HUES64 (cell line): ENCODE measurements at regions not wholly inside any gene's neighbourhood (a gene's known extent, or its start where the extent isn't known, plus 50 kb on each side); places are given as distances from the start of the nearest gene placed in this dataset.

Source experiments
- H3K27ac ChIP-seq: 2 replicates; pipeline ENCODE4 v1.7.0; 2013; ENCODE audit warnings: low read depth, low read length, inconsistent platforms
- H3K27me3 ChIP-seq: 2 replicates; pipeline ENCODE4 v1.6.1; 2013; ENCODE audit warnings: mild to moderate bottlenecking, low read length; ENCODE audit not compliant: insufficient read depth
- H3K36me3 ChIP-seq: 2 replicates; pipeline ENCODE4 v1.6.1; 2013; ENCODE audit warnings: mild to moderate bottlenecking, low read length; ENCODE audit not compliant: insufficient read depth
- H3K4me1 ChIP-seq: 2 replicates; pipeline ENCODE4 v1.6.1; 2013; ENCODE audit warnings: mild to moderate bottlenecking, low read length, moderate library complexity; ENCODE audit not compliant: insufficient read depth
- H3K4me3 ChIP-seq: 2 replicates; pipeline ENCODE4 v1.5.1; 2013; ENCODE audit warnings: mild to moderate bottlenecking, low read length, moderate library complexity
- H3K9ac ChIP-seq: 2 replicates; pipeline ENCODE4 v1.6.1; 2013; ENCODE audit warnings: mild to moderate bottlenecking, low read depth, low read length
- H3K9me3 ChIP-seq: 2 replicates; pipeline ENCODE4 v1.6.1; 2013; ENCODE audit warnings: low read depth, low read length; ENCODE audit not compliant: insufficient read depth
- WGBS: fragments of 150-250, 120-280 bp; methylation state at CpG from one replicate; pipeline ENCODE4 v1.1.7; 2013; ENCODE audit warnings: missing lambda C conversion rate; 5-methylcytosine and 5-hydroxymethylcytosine counted together

DNA sequence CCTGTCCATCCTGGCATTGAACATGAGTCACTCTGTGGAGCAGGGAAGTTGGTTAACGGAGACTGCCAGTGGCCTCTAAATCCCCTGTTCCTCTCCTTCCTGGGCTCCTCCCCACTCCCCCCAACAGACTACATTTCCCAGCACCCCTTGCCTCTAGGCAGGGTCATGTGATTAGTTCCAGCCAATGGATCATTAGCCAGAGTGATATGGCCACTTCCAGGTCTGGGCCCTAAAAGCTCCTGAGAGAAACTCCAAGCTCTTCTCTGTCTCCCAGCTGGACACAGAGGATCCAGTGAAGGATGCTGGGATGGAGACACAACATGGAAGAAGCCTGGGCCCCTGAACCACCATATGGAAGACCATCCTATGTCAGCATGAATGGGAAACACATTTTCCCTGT, 54.4 kb upstream of the RFLNA start:
- Histone ChIP-seq H3K36me3 (no peaks in the 10 kb centered on the region), H3K4me3 (no peak overlapping the region), H3K27ac (no peak overlapping the region), H3K27me3 (no peaks in the 10 kb centered on the region), H3K9me3 (no peaks in the 10 kb centered on the region), H3K9ac (no peak overlapping the region), H3K4me1 (peaks cover 9% of the 10 kb centered on the region; the same call in 1 of the 2 replicates)
- WGBS: 100% methylated on average over 1 of the region's 1 CpG

- no peaks in the 10 kb centered on the region for H3K27me3 ChIP-seq
- H3K36me3 ChIP-seq: no peaks in the 10 kb centered on the region
- WGBS: 80% methylated on average over 17 of the region's 17 CpGs
- no peak overlapping the region for H3K9ac ChIP-seq
- H3K4me1 ChIP-seq: peaks cover 9% of the 10 kb centered on the region; the same call in 1 of the 2 replicates
- no peak overlapping the region for H3K27ac ChIP-seq
- no peaks in the 10 kb centered on the region for H3K9me3 ChIP-seq
- no peak overlapping the region for H3K4me3 ChIP-seq
Observed at GRCh38 chr12:124241776-124242528, 52.9 kb upstream of the RFLNA start.

DNA sequence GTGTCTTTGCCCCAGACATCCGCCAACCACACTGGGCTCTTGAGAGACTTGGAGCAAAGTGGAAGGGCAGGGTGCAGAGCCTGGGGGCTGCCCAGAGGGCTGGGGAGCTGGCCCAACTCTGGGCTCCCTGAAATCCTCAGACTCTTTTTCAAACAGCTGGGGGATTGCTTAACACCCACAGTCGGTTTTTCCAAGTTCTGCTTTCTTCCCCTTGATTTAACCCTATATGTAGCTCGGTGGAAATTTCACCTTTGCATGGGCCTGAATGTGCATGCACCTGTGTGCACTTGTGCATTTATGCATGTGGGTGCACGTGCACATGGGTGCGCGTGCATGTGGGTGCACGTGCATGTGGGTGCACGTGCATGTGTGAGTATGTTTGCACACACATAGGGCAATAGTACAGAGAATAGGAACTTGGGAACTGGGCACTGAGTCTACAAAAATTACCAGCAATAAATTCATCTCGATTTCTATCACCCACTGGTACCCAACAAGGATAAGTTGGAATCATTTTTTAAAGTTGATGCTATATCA, 52.3 kb upstream of the RFLNA start:
- H3K27ac ChIP-seq: no peak overlapping the region
- 93% methylated on average over 8 of the region's 9 CpGs for WGBS
- H3K9ac ChIP-seq: no peak overlapping the region
- peaks cover 9% of the 10 kb centered on the region; the same call in 1 of the 2 replicates for H3K4me1 ChIP-seq
- no peaks in the 10 kb centered on the region for H3K27me3 ChIP-seq
- H3K36me3 ChIP-seq: no peaks in the 10 kb centered on the region
- H3K9me3 ChIP-seq: no peaks in the 10 kb centered on the region
- H3K4me3 ChIP-seq: no peak overlapping the region

DNA sequence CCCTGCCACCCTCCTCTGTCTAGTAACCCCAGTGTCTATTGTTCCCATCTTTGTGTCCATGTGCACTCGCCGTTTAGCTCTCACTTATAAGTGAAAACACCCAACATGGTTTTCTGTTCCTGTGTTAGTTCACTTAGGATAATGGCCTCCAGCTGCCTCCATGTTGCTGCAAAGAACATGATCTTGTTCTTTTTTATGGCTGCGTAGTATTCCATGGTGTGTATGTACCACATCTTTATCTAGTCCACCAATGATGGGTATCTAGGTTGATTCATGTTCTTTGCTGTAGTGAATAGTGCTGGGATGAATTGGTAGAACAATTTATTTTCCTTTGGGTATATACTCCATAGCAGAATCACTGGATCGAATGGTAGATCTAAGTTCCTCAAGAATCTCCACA, 51.0 kb upstream of the RFLNA start:
- WGBS: 94% methylated on average over 4 of the region's 4 CpGs
- no peaks in the 10 kb centered on the region for H3K9me3 ChIP-seq
- peaks cover 9% of the 10 kb centered on the region; the same call in 1 of the 2 replicates for H3K4me1 ChIP-seq
- no peaks in the 10 kb centered on the region for H3K27me3 ChIP-seq
- H3K9ac ChIP-seq: no peak overlapping the region
- no peaks in the 10 kb centered on the region for H3K36me3 ChIP-seq
- H3K4me3 ChIP-seq: no peak overlapping the region
- no peak overlapping the region for H3K27ac ChIP-seq
